ENCODE measurements at regions not wholly inside any gene's neighbourhood (a gene's known extent, or its start where the extent isn't known, plus 50 kb on each side); places are given as distances from the start of the nearest gene placed in this dataset.
A peak's percentile ranks its signal among the peaks of the same experiment; 100 is the strongest.

DNA sequence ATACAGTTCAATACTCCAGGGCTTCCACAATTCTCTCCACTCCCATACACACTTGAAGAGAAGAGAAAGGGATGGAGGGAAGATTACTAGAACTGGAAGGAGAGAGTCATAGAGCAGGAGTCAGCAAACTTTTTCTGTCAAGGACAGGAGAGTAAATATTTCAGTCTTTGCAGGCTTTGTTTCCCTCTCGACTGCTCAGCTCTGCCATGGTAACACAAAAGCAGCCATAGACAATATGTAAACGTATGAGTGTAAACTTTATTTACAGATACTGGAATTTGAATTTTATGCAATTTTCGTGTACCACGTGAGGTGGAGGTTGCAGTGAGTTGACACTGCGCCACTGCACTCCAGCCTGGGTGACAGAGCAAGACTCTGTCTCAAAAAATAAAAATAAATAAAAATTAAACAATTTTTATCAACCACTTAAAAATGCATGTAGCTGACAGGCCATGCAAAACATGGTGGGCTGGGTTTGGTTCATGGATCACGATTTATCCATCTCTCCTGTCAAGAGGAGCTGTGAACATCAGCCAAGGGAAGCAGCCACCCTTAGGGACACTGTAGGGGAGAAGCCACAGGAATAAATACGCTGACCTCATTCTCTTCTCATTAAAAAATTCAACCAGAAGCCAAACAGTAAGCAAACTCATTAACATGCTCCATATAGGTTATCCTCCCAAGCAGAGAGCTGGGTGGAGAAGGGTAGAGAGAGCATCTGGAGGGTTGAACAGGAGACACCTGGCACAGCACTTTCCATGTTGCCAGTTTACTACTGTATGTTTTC lies 266.4 kb upstream of the FN1 start:
- no peak for DNase-seq (ENCODE audit: low read depth, low spot score)
- no peak overlapping the region for H3K27ac ChIP-seq

DNA sequence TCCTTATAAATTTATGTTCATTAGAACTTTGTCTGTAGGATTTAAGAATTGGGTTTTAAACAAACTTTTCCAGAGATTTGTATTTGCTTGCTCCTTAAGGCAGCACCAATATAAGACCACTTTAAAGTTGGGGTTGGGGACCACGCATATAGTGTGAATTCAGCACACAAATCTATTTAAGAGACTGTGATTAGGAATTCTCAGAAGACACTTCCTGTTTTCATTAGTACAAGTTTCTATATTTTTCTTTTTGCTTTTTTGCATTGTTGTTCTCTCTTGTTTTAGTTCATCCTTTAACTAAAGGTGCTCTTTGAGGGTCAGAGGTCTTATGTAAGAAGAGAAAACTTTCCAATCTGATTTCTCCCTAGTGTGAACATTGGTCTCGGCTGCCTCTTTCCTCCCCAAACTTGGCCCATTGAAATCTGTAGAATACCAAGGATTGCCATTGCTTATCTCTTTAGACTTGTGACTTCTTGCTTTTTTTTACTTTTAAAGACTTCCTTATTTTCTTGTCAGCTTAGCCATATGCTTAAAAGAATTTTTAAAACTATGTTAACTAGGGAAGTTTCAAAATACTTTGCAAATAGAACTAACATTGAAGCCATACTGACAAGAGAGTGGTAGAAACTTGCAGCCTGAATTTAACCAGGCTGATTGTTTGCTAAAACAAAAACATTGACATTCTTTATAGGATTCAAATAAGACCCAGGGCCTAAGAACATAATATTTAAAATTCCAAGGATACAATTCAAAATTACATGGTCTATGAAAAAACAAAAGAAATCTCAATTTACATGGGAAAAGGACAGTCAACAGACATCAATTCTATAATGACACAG lies 264.1 kb upstream of the FN1 start:
- no peak for DNase-seq (ENCODE audit: low read depth, low spot score)
- H3K27ac ChIP-seq = peak overlapping the region; percentile 31

DNA sequence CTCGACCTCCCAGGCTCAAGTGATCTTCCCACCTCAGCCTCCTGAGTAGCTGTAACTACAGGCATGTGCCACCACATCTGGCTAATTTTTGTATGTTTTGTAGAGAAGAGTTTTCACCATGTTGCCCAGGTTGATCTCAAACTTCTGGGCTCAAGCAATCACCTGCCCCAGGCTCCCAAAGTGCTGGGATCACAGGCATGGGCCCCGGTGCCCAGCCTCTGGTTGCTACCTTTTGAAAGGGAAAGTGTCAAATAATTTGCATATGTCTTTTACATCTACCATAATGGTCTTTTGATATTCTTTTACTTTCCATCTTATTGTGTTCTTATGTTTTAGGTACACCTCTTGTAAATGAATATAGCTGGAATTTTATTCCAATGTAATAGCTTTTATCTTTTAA lies 263.1 kb upstream of the FN1 start:
- peak overlapping the region; percentile 30 for H3K27ac ChIP-seq

DNA sequence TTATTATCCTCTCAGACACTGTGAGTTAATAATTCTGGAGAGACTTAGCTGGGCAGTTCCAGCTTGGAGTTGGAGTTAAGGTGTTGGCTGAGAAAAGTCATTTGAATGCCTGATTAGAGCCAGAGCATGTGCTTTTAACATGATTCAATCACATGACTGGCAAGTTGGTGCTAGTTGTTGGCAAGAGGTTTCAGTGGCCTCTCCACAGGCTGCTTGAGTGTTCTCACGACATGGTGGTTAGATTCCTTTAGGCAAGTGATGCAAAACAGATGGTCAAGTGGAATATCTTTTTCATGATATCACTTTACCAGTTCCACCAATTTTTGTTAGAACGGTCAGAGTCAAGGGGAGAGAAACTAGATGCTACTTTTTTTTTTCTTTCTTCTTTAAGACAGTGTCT lies 262.7 kb upstream of the FN1 start:
- peak; percentile 73 for DNase-seq (ENCODE audit: low read depth, low spot score)
- peak overlapping the region; percentile 30 for H3K27ac ChIP-seq

More for the DNA sequence above, 263.1 kb upstream of the FN1 start:
- DNase-seq (ENCODE audit: low read depth, low spot score) = no peak

DNA sequence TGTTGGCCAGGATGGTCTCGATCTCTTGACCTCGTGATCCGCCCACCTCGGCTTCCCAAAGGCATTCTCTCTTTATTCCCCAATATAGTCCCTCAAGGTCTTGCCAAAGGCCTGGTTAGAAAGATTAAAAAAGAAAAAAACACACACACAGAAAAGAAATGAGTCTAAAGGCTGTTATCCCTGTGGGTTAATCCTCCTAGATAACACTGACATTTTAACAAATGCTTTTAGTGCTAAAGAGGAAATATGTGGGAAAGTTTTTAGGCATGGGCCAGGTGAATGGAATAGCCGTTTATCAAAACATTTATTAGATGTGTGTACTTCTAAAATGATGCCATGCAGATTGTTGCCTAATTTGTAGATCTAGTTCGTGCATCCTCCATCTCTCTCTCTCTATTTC lies 261.6 kb upstream of the FN1 start:
- no peak for DNase-seq (ENCODE audit: low read depth, low spot score)
- no peak overlapping the region for H3K27ac ChIP-seq

DNA sequence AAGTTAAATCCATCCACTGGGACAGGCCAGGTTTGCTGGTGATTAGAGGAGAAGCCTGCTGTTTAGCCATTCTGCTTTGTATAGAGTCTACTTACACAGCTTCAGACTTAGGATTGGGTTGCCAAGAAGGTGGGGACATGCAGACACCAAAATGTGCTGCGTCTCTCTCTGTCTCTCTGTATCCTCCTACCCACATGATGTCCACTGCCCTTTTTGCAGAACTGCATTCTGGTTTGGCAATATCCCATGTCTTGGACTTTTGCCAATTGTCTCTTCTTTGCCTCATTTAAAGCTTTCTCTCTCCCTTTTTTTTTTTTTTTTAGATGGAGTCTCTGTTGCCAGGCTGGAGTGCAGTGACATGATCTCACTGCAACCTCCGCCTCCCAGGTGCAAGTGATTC lies 261.1 kb upstream of the FN1 start:
- no peak for DNase-seq (ENCODE audit: low read depth, low spot score)
- H3K27ac ChIP-seq = no peak overlapping the region

DNA sequence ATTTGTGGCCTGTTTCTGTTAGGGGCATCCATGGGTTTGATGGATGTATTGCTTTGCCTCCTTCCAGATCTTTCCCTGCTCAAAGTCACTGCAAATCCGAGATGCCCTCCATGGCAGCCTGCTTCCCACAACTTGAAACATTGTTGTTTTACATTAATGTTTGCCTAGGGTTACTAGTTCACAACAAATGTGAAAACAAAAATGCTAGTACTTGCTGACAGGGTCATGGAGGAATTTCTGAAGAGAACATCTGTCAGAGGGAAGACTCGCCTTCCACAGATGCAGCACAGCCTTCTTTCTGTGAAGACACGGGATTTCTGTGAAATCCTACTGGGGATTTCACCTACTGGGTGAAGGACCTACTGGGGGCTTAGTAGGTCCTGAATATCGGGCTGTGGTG lies 260.0 kb upstream of the FN1 start:
- H3K27ac ChIP-seq = no peak overlapping the region
- DNase-seq (ENCODE audit: low read depth, low spot score) = no peak

DNA sequence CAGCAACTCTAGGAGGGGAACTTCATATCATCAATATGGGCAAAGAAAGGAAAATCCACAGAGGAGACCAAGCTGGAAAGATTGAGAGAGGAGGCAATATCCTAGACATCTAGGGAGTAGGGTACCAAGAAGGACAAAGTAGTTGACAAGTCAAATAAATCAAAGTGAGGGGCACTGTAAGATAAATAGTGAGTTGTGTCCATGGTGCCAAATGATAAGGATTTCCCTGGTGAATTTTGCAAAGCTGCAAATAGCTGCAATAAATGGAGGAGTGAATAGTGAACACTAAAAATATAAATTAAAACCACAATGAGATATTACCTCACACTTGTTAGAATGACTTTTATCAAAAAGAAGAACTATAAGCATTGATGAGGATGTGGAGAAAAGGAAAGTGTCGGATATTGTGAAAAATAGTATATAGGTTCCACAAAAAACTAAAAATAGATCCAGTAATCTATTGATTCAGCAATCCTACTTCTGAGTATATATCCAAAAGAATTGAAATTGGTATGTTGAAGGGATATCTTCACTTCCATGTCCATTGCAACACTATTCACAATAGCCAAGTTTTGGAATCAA lies 258.2 kb upstream of the FN1 start:
- no peak for DNase-seq (ENCODE audit: low read depth, low spot score)
- H3K27ac ChIP-seq = no peak overlapping the region

DNA sequence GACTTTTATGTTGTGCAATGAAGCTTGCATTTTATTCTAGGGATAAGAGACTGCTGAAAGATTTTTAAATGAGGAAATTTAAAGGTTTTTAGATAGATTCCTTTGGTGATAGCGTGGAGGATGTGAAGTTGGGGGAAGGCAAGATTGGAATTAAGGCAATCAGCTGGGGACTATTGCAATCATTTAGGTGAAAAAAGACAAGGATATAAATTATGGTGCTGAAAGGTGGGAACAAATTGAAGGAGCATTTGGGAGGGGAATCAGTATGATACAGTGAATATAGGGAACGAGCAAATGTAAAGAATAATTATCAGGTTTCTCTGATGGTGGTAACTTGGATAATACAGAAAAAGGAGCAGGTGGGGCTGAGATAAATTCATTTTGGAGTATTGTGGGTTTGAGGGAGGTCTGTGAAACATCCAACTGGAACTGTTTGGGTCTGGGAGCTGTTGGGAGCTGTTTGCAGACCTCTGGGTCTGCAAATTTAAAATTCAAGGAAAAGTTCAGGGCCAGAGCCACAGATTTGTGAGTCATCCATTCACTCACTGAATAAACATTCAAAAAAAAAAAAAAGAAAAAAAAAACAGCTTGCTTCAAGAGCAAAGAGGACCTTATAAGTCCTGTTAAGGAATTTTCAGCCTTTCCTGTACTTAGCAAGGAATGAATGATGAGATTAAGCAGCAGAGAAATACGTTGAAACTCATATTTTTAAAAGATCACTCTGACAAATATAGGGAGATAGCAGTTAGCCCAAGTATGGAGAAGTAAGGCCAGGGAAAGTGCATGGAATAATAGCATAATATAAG lies 257.5 kb upstream of the FN1 start:
- no peak for DNase-seq (ENCODE audit: low read depth, low spot score)
- no peak overlapping the region for H3K27ac ChIP-seq

DNA sequence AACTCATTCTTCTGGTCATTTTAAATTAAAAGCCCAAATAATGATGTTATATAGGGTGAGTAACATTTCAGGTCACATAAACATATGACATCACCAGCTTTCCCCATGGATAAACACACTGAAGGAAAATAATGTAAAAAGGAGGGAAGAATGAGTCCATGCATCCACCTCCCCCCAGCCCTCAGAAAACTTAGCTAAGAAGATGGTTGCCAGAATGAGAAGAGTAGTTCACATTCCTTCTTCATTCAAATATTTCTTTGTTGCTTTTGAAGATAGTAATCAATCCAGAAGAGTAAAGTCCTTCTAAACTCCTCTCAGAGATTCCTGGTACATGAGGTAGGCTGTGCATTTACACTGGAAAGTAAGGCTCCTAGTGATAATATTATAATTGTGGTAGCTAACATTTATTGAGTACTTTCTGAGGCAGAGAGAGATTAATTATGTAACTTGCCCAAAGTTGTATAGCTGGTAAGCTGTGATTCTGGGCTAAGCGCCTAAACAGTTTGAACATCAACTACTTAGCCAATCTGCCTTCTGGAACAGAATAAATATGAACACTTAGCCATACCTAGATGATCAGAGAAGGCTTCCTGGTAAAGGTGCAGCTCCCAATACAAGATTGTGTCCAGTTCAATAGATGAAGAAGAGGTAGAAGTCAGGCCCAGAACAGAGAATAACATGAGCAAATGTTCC lies 256.7 kb upstream of the FN1 start:
- no peak for DNase-seq (ENCODE audit: low read depth, low spot score)
- no peak overlapping the region for H3K27ac ChIP-seq

DNA sequence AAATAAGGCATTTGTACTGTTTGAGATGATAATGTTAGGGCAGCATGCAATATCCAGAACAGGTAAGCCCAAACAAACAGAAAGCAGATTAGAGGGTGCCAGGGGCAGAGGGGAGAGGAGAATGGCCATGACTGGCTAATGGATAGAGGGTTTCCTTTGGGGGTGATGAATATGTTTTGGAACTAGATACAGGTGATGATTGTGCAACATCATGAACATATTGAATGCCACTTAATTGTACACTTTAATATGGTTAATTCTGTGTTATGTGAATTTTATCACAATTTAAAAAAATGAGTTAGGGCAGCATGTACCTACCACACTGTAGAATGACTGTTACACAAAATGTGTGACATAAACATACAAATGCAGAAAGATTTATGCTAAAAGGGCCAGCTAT lies 255.5 kb upstream of the FN1 start:
- DNase-seq (ENCODE audit: low read depth, low spot score) = no peak
- H3K27ac ChIP-seq = no peak overlapping the region

DNA sequence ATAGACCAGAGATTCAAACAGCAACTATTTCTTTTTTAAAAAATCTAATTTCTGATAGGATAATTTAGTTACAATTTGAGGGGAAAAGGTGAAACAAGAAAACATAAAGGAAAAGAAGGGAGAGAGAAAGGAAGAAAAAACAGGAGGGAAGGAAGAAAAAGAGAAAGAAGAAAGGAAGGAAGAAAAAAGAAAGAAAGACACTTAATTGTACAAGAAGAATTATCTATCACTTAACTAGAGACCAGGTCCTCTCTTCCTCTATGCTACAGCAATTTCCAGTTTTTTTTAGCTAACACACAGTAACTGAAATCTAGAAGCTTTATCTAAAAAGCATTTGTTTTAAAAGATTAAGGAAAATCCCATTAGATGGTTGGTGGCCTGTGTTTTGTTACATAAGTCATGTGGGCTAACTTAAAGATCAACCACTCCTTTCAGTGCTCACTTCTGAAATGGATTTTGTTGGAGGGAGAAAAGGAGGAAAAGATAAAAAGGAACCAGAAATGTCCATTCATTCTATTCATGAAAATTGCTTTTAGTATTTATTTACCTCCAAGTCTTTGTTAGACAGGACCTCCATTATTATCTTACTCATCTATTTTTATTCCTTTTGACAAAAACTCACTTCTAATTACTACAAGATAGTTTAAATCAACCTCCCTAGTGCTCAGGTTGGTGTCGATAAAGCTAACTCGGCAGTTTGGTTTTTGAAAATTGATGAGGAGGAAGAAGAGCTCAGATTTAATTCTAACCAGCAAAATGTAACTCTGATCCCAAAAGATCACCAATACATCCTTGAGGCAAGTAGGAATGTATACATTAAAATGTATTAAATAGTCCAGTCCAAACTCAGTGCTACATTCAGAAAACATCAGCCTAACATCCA lies 251.5 kb upstream of the FN1 start:
- no peak overlapping the region for H3K27ac ChIP-seq
- no peak for DNase-seq (ENCODE audit: low read depth, low spot score)

DNA sequence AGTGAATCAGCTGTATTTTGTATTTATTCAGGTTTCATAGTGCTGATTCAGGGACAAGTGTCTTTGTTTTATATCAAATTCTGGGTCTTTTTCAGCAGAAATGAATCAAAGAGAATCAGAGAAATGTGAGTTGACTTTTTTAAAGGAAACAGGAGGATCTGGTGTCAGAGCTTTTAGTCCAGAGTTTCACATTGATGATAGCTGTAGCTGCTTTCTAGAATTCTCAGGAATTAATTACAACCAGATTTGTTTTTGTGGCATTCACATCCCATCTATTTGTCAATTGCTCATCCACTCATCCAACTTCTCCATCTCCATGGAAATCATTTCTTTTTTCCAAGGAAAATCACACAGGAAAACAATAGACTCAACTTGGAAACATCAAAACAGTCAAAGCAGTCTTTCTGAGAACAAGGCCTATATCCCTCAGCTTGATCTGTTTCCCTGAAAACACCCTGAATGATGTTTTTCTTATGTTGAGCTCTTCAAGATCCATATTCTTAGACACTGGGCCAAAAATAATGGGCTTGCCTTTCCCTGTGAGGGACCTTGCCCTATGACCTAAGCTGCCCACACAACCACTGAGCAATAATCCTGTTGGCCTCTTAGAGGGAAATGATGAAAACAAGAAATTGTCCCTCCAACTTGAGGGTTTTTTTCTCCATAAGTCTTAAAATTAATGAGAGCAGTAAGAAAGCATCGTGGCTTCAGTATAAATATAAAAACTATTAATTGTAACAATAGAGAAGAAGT lies 249.5 kb upstream of the FN1 start:
- DNase-seq (ENCODE audit: low read depth, low spot score) = no peak
- H3K27ac ChIP-seq = peak overlapping the region; percentile 4

DNA sequence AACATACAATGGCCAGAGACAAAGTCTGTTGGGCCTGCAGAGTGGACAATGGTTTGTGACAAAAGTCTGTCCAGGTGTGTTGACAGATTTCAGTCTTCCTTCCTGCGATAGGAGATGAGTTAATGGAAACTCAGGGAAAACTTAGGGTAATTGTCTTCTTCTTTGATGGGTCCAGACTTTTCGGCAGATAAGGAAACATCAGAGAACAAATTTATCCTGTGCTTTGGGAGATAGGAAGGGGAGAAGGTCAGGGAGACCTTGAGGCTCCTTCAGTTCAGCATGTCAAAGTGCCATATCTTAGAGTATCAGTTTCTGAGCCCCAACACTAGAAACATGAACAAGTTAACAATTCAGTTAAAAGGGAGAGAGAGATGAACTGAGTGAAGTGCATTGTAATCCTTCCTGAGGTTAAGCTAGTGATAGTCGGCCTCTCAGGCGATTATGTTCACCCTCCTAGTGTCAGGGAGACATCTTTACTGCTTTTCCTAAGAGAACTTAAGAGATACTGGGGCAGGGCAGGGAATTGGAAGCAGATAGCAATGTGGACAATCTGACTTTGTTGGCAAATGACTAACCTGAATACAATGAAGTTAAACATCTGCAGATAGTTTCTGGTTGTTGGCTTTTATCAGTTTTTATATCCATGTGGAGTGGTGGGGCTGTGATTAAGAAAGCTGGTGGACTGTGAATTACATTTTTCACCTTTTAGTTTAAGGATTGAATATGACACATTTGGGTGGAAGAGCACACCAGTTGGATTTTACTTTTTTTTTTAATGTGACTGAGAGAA lies 248.8 kb upstream of the FN1 start:
- no peak for DNase-seq (ENCODE audit: low read depth, low spot score)
- H3K27ac ChIP-seq = peak overlapping the region; percentile 4

DNA sequence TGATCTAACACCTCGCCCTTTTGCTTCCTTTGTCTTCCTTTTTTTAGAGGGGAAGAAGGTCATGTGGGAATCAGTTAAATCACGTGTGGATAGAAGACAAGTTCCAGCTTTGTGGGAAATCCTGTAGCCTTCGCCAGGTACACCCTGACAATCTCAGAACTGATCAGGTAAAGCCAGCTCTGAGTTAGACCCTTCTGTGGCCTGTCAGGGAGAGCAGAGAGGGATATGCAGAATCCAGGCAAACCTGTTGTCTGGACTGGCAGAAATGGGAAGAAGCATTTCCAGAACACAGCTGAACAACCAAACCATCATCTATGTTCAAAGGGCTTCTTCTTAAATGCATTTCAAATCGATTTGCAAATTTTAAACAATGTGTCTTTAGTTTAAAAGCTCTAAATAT lies 247.4 kb upstream of the FN1 start:
- DNase-seq (ENCODE audit: low read depth, low spot score) = no peak
- H3K27ac ChIP-seq = no peak overlapping the region

DNA sequence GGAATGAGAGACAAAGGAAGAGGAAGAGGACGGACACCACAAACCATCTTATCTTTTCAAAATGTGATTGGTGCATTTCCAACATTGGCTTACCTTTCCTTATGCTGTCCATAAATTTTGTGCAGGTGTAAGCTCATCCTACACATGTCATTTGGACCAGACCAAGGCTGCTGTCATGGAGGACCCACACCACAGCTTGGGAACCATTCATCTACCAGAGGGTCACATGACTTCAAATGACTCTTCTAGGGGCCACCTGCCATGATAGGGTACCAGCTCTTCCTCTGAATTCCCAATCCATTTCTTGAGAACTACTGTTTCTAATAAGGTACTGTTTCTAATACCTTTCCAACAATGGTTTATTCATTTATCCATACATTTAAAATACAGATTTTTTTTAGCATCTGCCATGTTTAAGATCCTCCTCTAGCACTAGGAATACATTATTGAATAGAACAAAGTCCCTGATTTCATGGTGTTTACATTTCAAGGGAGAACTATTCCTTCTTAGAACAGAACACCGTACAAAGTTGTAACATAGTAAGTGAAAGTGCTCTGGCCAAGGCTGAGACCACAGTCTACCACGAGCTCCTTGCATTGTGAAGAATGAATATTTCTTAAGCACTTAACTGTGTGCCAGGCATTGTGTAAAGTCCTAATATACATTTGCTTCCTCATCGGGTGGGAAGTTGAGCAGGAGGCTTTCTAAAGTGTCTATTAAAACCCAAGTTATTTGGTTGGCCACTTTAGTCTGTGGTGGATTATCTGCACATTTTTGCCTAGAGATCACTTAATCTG lies 246.1 kb upstream of the FN1 start:
- no peak for DNase-seq (ENCODE audit: low read depth, low spot score)
- peak overlapping the region; percentile 56 for H3K27ac ChIP-seq

Data from epithelial cell of prostate (primary cell).